ENCODE measurements at regions not wholly inside any gene's neighbourhood (a gene's known extent, or its start where the extent isn't known, plus 50 kb on each side); places are given as distances from the start of the nearest gene placed in this dataset.

- DNase-seq (ENCODE audit: low read depth in 3 of 3, low spot score in 2 of 3) = no peak
Measured at GRCh38 chr15:39286706-39287105, 294.2 kb upstream of the THBS1 start.

GRCh38 chr15:39287322-39288195 is 293.3 kb upstream of the THBS1 start:
- no peak for DNase-seq (ENCODE audit: low read depth in 3 of 3, low spot score in 2 of 3)

GRCh38 chr15:39290711-39291435 is 290.0 kb upstream of the THBS1 start:
- no peak for DNase-seq (ENCODE audit: low read depth in 3 of 3, low spot score in 2 of 3)

GRCh38 chr15:39291690-39292089 is 289.2 kb upstream of the THBS1 start:
- DNase-seq (ENCODE audit: low read depth in 3 of 3, low spot score in 2 of 3) = no peak

GRCh38 chr15:39296955-39297354 is 283.9 kb upstream of the THBS1 start:
- no peak for DNase-seq (ENCODE audit: low read depth in 3 of 3, low spot score in 2 of 3)

GRCh38 chr15:39298271-39298962 is 282.5 kb upstream of the THBS1 start:
- DNase-seq (ENCODE audit: low read depth in 3 of 3, low spot score in 2 of 3) = no peak

- DNase-seq (ENCODE audit: low read depth in 3 of 3, low spot score in 2 of 3) = no peak
Measured at GRCh38 chr15:39299486-39300267, 281.2 kb upstream of the THBS1 start.

- DNase-seq (ENCODE audit: low read depth in 3 of 3, low spot score in 2 of 3) = no peak
Measured at GRCh38 chr15:39300451-39301153, 280.3 kb upstream of the THBS1 start.

- DNase-seq (ENCODE audit: low read depth in 3 of 3, low spot score in 2 of 3) = no peak
Measured at GRCh38 chr15:39301589-39301999, 279.3 kb upstream of the THBS1 start.

GRCh38 chr15:39302936-39303335 is 277.9 kb upstream of the THBS1 start:
- DNase-seq (ENCODE audit: low read depth in 3 of 3, low spot score in 2 of 3) = no peak

GRCh38 chr15:39304201-39304841 is 276.6 kb upstream of the THBS1 start:
- DNase-seq (ENCODE audit: low read depth in 3 of 3, low spot score in 2 of 3) = no peak

GRCh38 chr15:39304931-39305728 is 275.7 kb upstream of the THBS1 start:
- no peak for DNase-seq (ENCODE audit: low read depth in 3 of 3, low spot score in 2 of 3)

GRCh38 chr15:39310633-39311032 is 270.2 kb upstream of the THBS1 start:
- no peak for DNase-seq (ENCODE audit: low read depth in 3 of 3, low spot score in 2 of 3)

GRCh38 chr15:39312984-39313383 is 267.9 kb upstream of the THBS1 start:
- DNase-seq (ENCODE audit: low read depth in 3 of 3, low spot score in 2 of 3) = no peak

GRCh38 chr15:39313467-39313866 is 267.4 kb upstream of the THBS1 start:
- no peak for DNase-seq (ENCODE audit: low read depth in 3 of 3, low spot score in 2 of 3)

GRCh38 chr15:39313881-39314280 is 267.0 kb upstream of the THBS1 start:
- no peak for DNase-seq (ENCODE audit: low read depth in 3 of 3, low spot score in 2 of 3)

GRCh38 chr15:39315206-39315850 is 265.6 kb upstream of the THBS1 start:
- no peak for DNase-seq (ENCODE audit: low read depth in 3 of 3, low spot score in 2 of 3)

- DNase-seq (ENCODE audit: low read depth in 3 of 3, low spot score in 2 of 3) = no peak
Measured at GRCh38 chr15:39317225-39317624, 263.7 kb upstream of the THBS1 start.
